Neural progenitor cell (in vitro differentiated cells): ENCODE measurements at regions not wholly inside any gene's neighbourhood (a gene's known extent, or its start where the extent isn't known, plus 50 kb on each side); places are given as distances from the start of the nearest gene placed in this dataset.

ENCODE experiments used
- EZH2 ChIP-seq: fragments of 200-600 bp; sonication (generic); IDR thresholded peaks from 2 replicates; pipeline ENCODE4 v1.6.1; 2017; ENCODE audit warnings: antibody characterized with exemption, mild to moderate bottlenecking, moderate library complexity
- EZH2phosphoT487 ChIP-seq: fragments of 200-600 bp; sonication (generic); IDR thresholded peaks from 2 replicates; pipeline ENCODE4 v1.6.1; 2017; ENCODE audit warnings: antibody characterized with exemption
- TF ChIP-seq, protein P1 (sequence below): fragments of 200-600 bp; sonication (generic); IDR thresholded peaks from 2 replicates; pipeline ENCODE4 v1.5.1; 2017; ENCODE audit warnings: antibody characterized with exemption, mild to moderate bottlenecking

DNA sequence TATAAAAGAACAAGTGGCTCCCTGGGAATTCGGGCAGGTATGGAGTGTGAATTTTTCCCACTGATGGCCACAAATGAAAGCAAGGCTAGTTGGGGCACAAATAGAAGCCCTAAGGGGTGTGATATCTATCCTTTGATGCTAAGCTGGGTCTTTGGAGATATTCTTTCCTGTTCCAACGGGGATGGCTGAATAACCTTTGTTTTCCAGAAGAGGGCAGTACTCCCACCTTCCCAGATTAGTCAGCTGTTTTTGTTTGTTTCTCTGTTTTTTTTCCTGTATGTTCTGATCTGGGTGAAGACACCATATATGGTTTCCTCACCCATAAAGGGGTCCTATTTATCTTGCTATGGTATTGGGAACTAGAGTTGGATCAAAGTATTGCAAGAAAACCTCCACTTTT lies 947.7 kb upstream of the SORCS1 start:
- TF ChIP-seq, protein P1, sequence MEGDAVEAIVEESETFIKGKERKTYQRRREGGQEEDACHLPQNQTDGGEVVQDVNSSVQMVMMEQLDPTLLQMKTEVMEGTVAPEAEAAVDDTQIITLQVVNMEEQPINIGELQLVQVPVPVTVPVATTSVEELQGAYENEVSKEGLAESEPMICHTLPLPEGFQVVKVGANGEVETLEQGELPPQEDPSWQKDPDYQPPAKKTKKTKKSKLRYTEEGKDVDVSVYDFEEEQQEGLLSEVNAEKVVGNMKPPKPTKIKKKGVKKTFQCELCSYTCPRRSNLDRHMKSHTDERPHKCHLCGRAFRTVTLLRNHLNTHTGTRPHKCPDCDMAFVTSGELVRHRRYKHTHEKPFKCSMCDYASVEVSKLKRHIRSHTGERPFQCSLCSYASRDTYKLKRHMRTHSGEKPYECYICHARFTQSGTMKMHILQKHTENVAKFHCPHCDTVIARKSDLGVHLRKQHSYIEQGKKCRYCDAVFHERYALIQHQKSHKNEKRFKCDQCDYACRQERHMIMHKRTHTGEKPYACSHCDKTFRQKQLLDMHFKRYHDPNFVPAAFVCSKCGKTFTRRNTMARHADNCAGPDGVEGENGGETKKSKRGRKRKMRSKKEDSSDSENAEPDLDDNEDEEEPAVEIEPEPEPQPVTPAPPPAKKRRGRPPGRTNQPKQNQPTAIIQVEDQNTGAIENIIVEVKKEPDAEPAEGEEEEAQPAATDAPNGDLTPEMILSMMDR, result peak; percentile 54
- no peak for TF ChIP-seq EZH2
- TF ChIP-seq EZH2phosphoT487, result no peak
